OCI-LY3 (cell line): ENCODE measurements at regions not wholly inside any gene's neighbourhood (a gene's known extent, or its start where the extent isn't known, plus 50 kb on each side); places are given as distances from the start of the nearest gene placed in this dataset.

Experiments used
- H2AFZ ChIP-seq: fragments of 200-600, 300-600 bp; shearing (Covaris generic); 2 replicates; pipeline ENCODE4 v1.6.0; 2014; ENCODE audit warnings: antibody characterized with exemption, low read depth, low read length
- H3K27ac ChIP-seq: fragments of 200-600, 300-600 bp; sonication (generic); 2 replicates; pipeline ENCODE4 v1.5.1; 2014; ENCODE audit warnings: mild to moderate bottlenecking, low read length, moderate library complexity, mixed read lengths
- H3K27me3 ChIP-seq: fragments of 200-600, 300-600 bp; sonication (generic); 2 replicates; pipeline ENCODE4 v1.6.1; 2014; ENCODE audit warnings: low read depth, low read length, mixed read lengths
- H3K36me3 ChIP-seq: fragments of 200-600, 300-600 bp; sonication (generic); replicated peaks from 2 replicates; pipeline ENCODE3; 2014; ENCODE audit warnings: low read depth, low read length, mixed read lengths
- H3K4me1 ChIP-seq: fragments of 300-600, 200-600 bp; sonication (generic); 2 replicates; pipeline ENCODE4 v1.6.1; 2014; ENCODE audit warnings: low read length, mixed read lengths
- H3K4me2 ChIP-seq: fragments of 200-600, 300-600 bp; sonication (generic); 2 replicates; pipeline ENCODE4 v1.6.1; 2014; ENCODE audit warnings: low read length, mixed read lengths
- H3K4me3 ChIP-seq: fragments of 300-600, 200-600 bp; sonication (generic); 2 replicates; pipeline ENCODE4 v1.5.1; 2014; ENCODE audit warnings: antibody characterized with exemption, mild to moderate bottlenecking, low read length, moderate library complexity
- H3K79me2 ChIP-seq: fragments of 300-600, 200-600 bp; shearing (Covaris generic); 2 replicates; pipeline ENCODE4 v1.6.1; 2014; ENCODE audit warnings: mild to moderate bottlenecking, low read length, mixed read lengths
- H3K9ac ChIP-seq: fragments of 300-600, 200-600 bp; shearing (Covaris generic); 2 replicates; pipeline ENCODE4 v1.6.0; 2014; ENCODE audit warnings: mild to moderate bottlenecking, low read length, moderate library complexity
- H3K9me3 ChIP-seq: fragments of 200-600, 300-600 bp; shearing (Covaris generic); 2 replicates; pipeline ENCODE4 v1.6.1; 2014; ENCODE audit warnings: low read length, mixed read lengths; ENCODE audit not compliant: insufficient read depth
- H4K20me1 ChIP-seq: fragments of 200-600, 300-600 bp; sonication (generic); 2 replicates; pipeline ENCODE4 v1.6.1; 2016; ENCODE audit warnings: low read length, mixed read lengths; ENCODE audit not compliant: insufficient read depth
- EZH2phosphoT487 ChIP-seq: fragments of 200-600 bp; shearing (Covaris generic); IDR thresholded peaks from 2 replicates; pipeline ENCODE4 v1.6.1; 2018; ENCODE audit warnings: antibody characterized with exemption, mixed run types, low read depth
- TF ChIP-seq, protein P1 (sequence below): fragments of 200-600, 300-600 bp; sonication (generic); IDR thresholded peaks from 2 replicates; pipeline ENCODE4 v1.5.1; 2014; ENCODE audit warnings: antibody characterized with exemption, low read length, low read depth

DNA sequence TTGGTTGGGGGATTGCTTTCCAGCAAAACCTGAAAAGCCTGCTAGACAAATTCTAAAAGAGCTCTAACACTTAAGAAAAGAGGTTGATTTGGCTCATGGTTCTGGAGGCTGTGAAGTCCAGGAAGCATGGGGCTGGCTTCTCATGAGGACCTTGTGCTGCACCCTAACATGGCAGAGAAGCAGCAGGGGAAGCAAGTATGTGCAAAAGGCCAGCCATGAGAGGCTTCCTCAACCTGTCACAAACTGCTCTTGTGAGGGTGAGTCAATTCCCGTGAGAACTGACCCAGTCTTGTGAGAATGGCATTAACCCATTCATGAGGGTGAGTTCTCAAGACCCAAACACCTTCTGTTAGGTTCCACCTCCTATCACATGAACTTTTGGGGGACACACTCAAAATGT is 54.3 kb upstream of the IGFBP3 start:
- Histone ChIP-seq H2AFZ (no peak overlapping the region), H3K4me1 (peaks cover 19% of the 10 kb centered on the region), H3K36me3 (no peaks in the 10 kb centered on the region), H3K4me2 (no peak overlapping the region), H3K9ac (no peak overlapping the region), H3K27me3 (no peaks in the 10 kb centered on the region), H3K27ac (no peak overlapping the region), H4K20me1 (no peaks in the 10 kb centered on the region), H3K4me3 (no peak overlapping the region), H3K9me3 (no peaks in the 10 kb centered on the region), H3K79me2 (no peaks in the 10 kb centered on the region)
- no peak for TF ChIP-seq EZH2phosphoT487
- TF ChIP-seq, protein P1, sequence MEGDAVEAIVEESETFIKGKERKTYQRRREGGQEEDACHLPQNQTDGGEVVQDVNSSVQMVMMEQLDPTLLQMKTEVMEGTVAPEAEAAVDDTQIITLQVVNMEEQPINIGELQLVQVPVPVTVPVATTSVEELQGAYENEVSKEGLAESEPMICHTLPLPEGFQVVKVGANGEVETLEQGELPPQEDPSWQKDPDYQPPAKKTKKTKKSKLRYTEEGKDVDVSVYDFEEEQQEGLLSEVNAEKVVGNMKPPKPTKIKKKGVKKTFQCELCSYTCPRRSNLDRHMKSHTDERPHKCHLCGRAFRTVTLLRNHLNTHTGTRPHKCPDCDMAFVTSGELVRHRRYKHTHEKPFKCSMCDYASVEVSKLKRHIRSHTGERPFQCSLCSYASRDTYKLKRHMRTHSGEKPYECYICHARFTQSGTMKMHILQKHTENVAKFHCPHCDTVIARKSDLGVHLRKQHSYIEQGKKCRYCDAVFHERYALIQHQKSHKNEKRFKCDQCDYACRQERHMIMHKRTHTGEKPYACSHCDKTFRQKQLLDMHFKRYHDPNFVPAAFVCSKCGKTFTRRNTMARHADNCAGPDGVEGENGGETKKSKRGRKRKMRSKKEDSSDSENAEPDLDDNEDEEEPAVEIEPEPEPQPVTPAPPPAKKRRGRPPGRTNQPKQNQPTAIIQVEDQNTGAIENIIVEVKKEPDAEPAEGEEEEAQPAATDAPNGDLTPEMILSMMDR, result no peak

DNA sequence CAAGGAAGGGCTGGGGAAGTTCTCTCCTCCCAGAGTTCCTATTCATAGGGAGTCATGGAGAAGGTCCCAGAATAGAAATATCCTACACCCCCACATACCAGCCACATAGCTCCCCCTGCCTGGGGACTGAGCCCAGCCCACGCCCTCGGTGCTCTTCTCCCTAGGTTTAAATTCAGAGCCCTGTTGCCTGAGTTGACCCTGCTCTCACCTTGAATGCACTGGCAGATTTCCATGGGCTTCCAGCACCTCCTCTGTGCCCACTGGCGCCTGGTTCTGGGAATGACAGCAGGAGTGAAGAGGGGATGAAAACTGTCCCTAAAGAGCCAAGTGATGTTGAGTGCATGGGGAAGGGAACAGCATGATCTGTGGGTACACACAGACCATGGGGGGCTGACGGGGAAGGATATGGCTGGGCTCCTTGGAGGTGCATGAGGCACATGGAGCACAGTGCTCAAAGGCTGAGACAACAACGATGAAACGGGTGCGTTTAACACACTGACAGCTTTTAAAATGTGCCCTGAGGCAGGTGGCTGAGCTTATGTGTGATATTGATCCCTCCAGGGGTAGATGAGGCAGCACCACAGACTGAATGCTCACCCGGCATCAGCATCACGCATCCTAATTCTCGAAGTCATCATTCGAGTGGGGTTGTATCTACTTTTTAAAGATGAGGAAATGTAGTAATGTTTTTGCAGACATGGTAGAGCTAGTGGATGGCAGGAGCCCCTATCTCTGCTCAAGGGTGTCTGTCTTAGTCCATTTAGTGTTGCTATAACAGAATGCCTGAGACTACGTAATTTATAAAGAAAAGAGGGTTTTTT is 53.7 kb upstream of the IGFBP3 start:
- Histone ChIP-seq H3K9ac (no peak overlapping the region), H4K20me1 (no peaks in the 10 kb centered on the region), H3K27ac (no peak overlapping the region), H3K36me3 (no peaks in the 10 kb centered on the region), H3K79me2 (no peaks in the 10 kb centered on the region), H3K27me3 (no peaks in the 10 kb centered on the region), H2AFZ (no peak overlapping the region), H3K4me2 (no peak overlapping the region), H3K4me3 (no peak overlapping the region), H3K9me3 (no peaks in the 10 kb centered on the region), H3K4me1 (peaks cover 19% of the 10 kb centered on the region)
- no peak for TF ChIP-seq EZH2phosphoT487
- TF ChIP-seq, protein P1, result no peak

DNA sequence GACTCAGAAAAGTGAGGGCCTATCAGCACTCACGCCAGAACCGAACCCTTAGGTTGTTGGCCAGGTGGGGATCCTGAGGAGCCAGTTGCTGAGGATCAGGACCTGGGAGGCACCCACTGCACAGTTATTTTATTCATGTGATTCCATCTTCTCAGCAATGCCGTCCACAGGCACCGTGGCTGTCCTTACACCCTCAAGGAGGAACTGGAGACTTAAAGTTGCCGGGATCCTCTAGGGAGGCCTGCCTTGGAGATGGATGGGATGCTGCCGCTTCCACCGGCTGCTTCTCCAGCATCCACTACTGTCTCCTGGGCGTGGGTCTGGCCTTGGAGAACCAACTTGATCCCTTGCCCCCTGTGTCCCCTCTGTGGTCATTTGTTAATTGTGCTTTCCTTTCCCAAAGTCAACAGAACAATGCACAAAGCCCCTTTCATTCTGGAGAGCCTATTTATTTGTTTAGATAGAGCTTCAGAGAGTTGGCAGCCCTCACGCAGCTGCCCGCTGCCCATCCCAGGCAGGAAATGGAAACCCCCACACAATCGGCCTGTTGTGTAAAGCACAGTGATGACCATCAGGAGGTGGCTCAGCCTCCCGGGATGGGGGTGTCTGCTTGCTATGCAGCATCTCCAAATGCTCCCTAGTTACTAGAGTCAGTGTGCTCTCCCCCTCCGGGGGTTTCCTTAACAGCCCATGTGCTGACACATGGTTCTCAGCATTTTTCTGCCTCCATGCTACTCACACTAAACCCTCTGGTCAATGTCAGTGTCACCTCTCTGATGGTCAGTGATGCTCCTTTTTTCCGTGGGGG is 52.9 kb upstream of the IGFBP3 start:
- H4K20me1 ChIP-seq, result no peaks in the 10 kb centered on the region
- no peak overlapping the region for H3K4me2 ChIP-seq
- H3K4me1 ChIP-seq, result peaks cover 12% of the 10 kb centered on the region
- no peak overlapping the region for H3K9ac ChIP-seq
- H2AFZ ChIP-seq, result no peak overlapping the region
- no peak overlapping the region for H3K4me3 ChIP-seq
- TF ChIP-seq EZH2phosphoT487, result no peak
- TF ChIP-seq, protein P1, result no peak
- no peaks in the 10 kb centered on the region for H3K9me3 ChIP-seq
- no peaks in the 10 kb centered on the region for H3K36me3 ChIP-seq
- H3K79me2 ChIP-seq, result no peaks in the 10 kb centered on the region
- H3K27ac ChIP-seq, result no peak overlapping the region
- no peaks in the 10 kb centered on the region for H3K27me3 ChIP-seq

DNA sequence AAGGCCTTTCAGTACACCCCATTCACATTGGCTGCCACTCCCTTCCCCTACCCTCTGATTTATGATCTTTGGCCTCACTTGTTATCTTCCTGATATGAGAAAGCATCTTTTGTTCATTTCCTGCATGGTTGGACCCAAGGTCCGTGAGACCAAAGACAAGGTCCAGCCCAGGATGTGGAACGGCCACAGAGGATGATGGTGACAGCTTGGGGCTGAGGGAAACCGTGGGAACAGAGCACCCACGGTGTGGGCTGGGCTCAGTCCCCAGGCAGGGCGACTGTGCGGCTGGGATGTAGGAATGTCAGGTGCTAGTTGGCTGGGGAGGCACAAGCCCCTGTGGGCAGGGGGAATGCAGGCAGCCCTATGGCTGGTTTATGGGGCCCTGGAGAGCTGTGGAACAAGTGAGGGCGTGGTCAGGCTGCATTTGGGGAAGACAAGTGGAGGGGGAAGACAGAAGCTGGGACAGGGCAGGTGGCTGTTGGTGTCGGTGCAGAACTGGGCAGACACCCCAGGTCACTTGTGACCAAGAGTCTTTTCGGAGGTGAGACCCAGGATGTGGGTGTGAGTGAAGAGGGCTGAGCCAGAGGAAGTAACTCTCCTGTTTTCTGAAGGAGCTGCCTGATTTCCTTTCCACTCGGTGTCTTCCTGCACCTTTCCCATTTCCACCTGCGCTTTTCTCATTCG is 51.7 kb upstream of the IGFBP3 start:
- Histone ChIP-seq H3K79me2 (no peaks in the 10 kb centered on the region), H3K4me2 (no peak overlapping the region), H3K4me1 (peaks cover under 1% of the 10 kb centered on the region; the same call in 1 of the 2 replicates), H3K36me3 (no peaks in the 10 kb centered on the region), H3K9ac (no peak overlapping the region), H4K20me1 (no peaks in the 10 kb centered on the region), H3K27me3 (no peaks in the 10 kb centered on the region), H3K9me3 (no peaks in the 10 kb centered on the region), H3K4me3 (no peak overlapping the region), H2AFZ (no peak overlapping the region), H3K27ac (no peak overlapping the region)
- TF ChIP-seq, protein P1, result no peak
- no peak for TF ChIP-seq EZH2phosphoT487
